Heart right ventricle (tissue), 16 donors: ENCODE measurements at regions not wholly inside any gene's neighbourhood (a gene's known extent, or its start where the extent isn't known, plus 50 kb on each side); places are given as distances from the start of the nearest gene placed in this dataset.

ENCODE experiments used
- ATAC-seq, 8 donors: fragments of 200-7000 bp; cut with Tn5 transposase; one replicate each; pipeline ENCODE4 v1.9.1; 2020; ENCODE audit warnings: mild to moderate bottlenecking in 8 of 8, moderate library complexity in 8 of 8, moderate number of reproducible peaks in 1 of 8
- DNase-seq, 2 donors: peaks; one replicate each; pipeline ENCODE4 v3.0.0-alpha.2; 2020
- H3K27ac ChIP-seq, 10 donors: fragments of 200-600 bp; sonication (generic) in 2 of 10; one replicate each; pipeline versions ENCODE4 v1.5.0 to v1.8.0; 2020 to 2022; ENCODE audit warnings: mild to moderate bottlenecking in 3 of 10
- H3K27me3 ChIP-seq, 7 donors: fragments of 200-600 bp; one replicate each; pipeline ENCODE4 v1.8.0; 2021 to 2022; ENCODE audit warnings: mild to moderate bottlenecking in 2 of 7
- H3K36me3 ChIP-seq, 9 donors: fragments of 200-600 bp; sonication (generic) in 1 of 9; one replicate each; pipeline versions ENCODE4 v1.5.0 to v1.8.0; 2020 to 2022; ENCODE audit warnings: mild to moderate bottlenecking in 2 of 9
- H3K4me1 ChIP-seq, 9 donors: fragments of 200-600 bp; sonication (generic) in 1 of 9; one replicate each; pipeline versions ENCODE4 v1.5.0 to v1.8.0; 2020 to 2022; ENCODE audit warnings: mild to moderate bottlenecking in 4 of 9
- H3K4me3 ChIP-seq, 10 donors: fragments of 200-600 bp; sonication (generic) in 2 of 10; one replicate each; pipeline versions ENCODE4 v1.5.0 to v1.8.0; 2020 to 2022; ENCODE audit warnings: mild to moderate bottlenecking in 7 of 10, moderate library complexity in 2 of 10
- H3K9me3 ChIP-seq, 11 donors: fragments of 200-600 bp in 10 of 11; sonication (generic) in 2 of 11; one replicate each; pipeline versions ENCODE4 v1.5.0 to v1.8.0; 2013 to 2022; ENCODE audit warnings: mild to moderate bottlenecking in 2 of 11, control low read depth in 1 of 11, moderate library complexity in 1 of 11
- WGBS, 2 donors: extraction: QIAGEN DNeasy Blood & Tissue Kit; methylation state at CpG; one replicate each; pipeline ENCODE4 v1.1.7; 2013; ENCODE audit warnings: inconsistent platforms in 1 of 2; 5-methylcytosine and 5-hydroxymethylcytosine counted together
- intact Hi-C, 10 donors: fragments of 100-400 bp; cut with DNase I; formaldehyde crosslinking; loops; one replicate each; pipeline versions ENCODE4 v1.11.1 to v1.14.2; 2022
- TF ChIP-seq, protein P1 (sequence below), 9 donors: fragments of 200-600 bp; sonication (generic) in 2 of 9; IDR thresholded peaks; one replicate each; pipeline versions ENCODE4 v1.5.0 to v1.8.0; 2021 to 2022; ENCODE audit warnings: antibody characterized with exemption in 9 of 9, mild to moderate bottlenecking in 5 of 9, moderate library complexity in 1 of 9
- donor health status: Arrhythmogenic right ventricular cardiomyopathy.
- donor health status: ischemic (EF 13 %, LVEDD 7.1; RV severe dilation, severe dysfunction).
- donor health status: healthy with polysubstance abuse.
- donor health status: DM: no; HTN: yes; CAD: no.
- donor health status: DM: no; HTN: no; CAD: no.
- donor health status: ischemic (EF 25% LVEDD 6.9; RV normal size, moderate dysfunction).
- donor health status: ischemic (EF 25% LVEDD 5.7; RV mildly dilated, moderate dysfunction).
- donor health status: healthy.
- donor health status: DM: yes; HTN: yes; CAD: no.
- donor health status: Ischemic cardiomyopathy.
- donor health status: ischemic (EF 35%, LVEDD 5.7; RV mildly dilated, moderate dysfunction).
- donor health status: nonischemic (EF 11% LVEDD 7.7; RV severe dilation, severe dysfunction).
- donor health status: DM: yes; HTN: yes; CAD: no.
- donor health status: PGD.
- donor health status: ischemic (EF 29% LVEDD 5.4; RV normal size, mild dysfunction).
- donor health status: nonischemic (EF 23%, LVEDD 6.1; RV moderate dilation, normal function).

DNA sequence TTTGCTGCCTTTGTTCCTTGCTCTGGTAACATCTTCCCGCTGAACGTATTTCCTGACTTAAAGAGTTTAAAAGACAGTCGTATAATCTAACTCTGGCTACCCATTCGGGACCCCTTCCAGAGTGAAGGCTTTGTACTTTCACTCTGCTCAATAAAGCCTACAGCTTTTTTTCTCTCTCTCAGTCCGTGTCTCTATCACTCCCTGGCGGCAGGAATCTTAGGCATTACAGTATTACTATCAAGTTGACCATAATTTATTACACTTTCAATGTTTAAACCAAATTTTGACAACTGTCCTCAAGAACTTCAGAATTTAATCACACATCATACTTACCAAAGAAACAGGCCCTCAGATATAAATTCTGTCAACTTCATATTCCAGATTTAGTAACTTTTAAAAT, 967.9 kb downstream of the FSCB start:
- ATAC-seq, result no peak
- Histone ChIP-seq H3K4me3 (peak overlapping the region in 1 of 10 donors; percentile 19), H3K4me1 (no peaks in the 10 kb centered on the region), H3K9me3 (peaks cover 0 to 8% (median 0%) of the 10 kb centered on the region in 11 donors), H3K27me3 (no peaks in the 10 kb centered on the region), H3K27ac (no peak overlapping the region), H3K36me3 (no peaks in the 10 kb centered on the region)
- WGBS, 2 donors, result 17 to 21% methylated on average over 6 of the region's 6 CpGs
- TF ChIP-seq, protein P1, sequence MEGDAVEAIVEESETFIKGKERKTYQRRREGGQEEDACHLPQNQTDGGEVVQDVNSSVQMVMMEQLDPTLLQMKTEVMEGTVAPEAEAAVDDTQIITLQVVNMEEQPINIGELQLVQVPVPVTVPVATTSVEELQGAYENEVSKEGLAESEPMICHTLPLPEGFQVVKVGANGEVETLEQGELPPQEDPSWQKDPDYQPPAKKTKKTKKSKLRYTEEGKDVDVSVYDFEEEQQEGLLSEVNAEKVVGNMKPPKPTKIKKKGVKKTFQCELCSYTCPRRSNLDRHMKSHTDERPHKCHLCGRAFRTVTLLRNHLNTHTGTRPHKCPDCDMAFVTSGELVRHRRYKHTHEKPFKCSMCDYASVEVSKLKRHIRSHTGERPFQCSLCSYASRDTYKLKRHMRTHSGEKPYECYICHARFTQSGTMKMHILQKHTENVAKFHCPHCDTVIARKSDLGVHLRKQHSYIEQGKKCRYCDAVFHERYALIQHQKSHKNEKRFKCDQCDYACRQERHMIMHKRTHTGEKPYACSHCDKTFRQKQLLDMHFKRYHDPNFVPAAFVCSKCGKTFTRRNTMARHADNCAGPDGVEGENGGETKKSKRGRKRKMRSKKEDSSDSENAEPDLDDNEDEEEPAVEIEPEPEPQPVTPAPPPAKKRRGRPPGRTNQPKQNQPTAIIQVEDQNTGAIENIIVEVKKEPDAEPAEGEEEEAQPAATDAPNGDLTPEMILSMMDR (IDR thresholded peaks at IDR 0.05), result peak in 8 of 9 donors; percentile 5 to 49 (median 36)
- DNase-seq, result no peak
- intact Hi-C loops, result no loop called here

DNA sequence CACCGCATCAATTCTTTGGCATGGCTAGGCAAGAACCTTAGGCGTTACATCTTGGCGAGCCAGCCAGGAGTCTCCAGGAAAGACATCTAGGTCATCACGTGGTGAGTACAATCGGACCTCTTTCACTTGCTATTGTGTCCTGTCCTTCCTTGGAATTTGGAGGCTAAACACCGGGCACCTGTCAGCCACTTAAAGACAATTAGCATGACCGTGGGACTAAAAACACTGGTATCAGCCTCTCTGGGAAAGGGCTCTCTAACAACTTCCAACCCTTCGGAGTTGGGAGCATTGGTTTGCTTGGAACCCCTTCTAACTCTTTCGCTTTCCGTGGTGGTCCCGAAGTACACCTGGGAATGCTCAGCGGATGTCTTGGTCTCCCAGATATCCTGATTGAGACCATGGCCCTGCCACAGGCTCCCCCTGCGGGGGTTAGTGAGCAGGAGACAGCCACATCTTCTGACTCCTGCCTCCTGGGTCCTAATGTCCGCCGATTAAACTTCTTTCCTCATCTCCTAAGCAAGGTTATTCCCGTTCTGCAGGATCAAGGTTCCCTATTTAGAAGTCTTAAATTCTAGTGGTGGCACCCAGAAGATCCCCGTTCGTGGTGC, 971.7 kb downstream of the FSCB start:
- 91% methylated on average over 18 of the region's 18 CpGs for WGBS, 2 donors
- intact Hi-C loops, result no loop called here
- DNase-seq (no peak), ATAC-seq (no peak)
- Histone ChIP-seq H3K27me3 (no peaks in the 10 kb centered on the region), H3K4me1 (no peaks in the 10 kb centered on the region), H3K36me3 (no peaks in the 10 kb centered on the region), H3K4me3 (no peak overlapping the region), H3K9me3 (peaks cover 0 to 14% (median 0%) of the 10 kb centered on the region in 11 donors), H3K27ac (no peak overlapping the region)
- TF ChIP-seq, protein P1 (IDR thresholded peaks at IDR 0.05), result no peak

DNA sequence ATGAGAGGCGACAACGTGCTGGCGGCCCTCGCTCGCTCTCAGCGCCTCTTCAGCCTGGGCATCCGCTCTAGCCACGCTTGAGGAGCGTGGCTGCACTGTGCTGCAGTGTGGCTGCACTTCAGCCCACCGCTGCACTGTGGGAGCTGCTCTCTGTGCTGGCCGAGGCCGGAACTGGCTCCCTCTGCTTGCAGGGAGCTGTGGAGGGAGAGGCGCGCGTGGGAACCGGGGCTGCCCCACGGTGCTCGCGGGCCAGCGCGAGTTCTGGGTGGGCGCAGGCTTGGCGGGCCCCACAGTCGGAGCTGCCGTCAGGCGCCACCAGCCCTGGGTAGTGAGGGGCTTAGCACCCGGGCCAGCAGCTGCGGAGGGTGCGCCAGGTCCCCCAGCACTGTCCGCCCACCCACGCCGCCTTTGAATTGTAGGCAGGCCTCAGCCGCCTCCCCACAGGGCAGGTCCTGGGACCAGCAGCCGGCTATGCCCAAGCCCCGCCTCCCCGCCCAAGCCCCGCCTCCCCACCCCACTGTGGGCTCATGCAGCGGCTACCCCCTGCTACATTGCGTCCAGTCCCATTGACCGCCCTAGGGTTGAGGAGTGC, 974.2 kb downstream of the FSCB start:
- DNase-seq, result no peak
- no peaks in the 10 kb centered on the region for H3K27me3 ChIP-seq
- no peak overlapping the region for H3K4me3 ChIP-seq
- H3K36me3 ChIP-seq, result no peaks in the 10 kb centered on the region
- no peak for ATAC-seq
- no peaks in the 10 kb centered on the region for H3K4me1 ChIP-seq
- peaks cover 0 to 14% (median 0%) of the 10 kb centered on the region in 11 donors for H3K9me3 ChIP-seq
- TF ChIP-seq, protein P1 (IDR thresholded peaks at IDR 0.05), result no peak
- no peak overlapping the region for H3K27ac ChIP-seq
- intact Hi-C loops, result no loop called here
- 93 to 96% methylated on average over 34 to 40 of the region's 40 CpGs for WGBS, 2 donors

DNA sequence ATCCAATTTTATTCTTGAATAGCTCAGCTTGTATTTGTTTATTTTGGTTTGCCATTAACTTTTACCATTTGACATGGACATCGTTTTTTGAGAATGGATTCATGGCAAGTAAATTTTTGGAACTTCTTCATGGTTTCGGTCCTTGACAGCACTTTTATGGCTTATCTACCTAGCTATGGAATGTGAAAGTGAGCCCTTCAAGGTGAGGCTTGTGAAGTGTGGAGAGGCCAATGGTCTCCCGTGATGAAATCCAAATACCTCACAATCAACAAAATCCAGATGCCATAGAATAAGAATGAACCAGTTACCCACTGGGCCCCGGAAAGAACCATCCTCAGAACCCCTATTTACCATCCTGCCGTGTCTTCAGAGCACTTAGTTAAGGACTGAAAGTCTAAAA, 978.8 kb downstream of the FSCB start:
- Histone ChIP-seq H3K4me1 (no peaks in the 10 kb centered on the region), H3K27me3 (no peaks in the 10 kb centered on the region), H3K9me3 (peaks cover 0 to 5% (median 0%) of the 10 kb centered on the region in 11 donors), H3K4me3 (no peak overlapping the region), H3K36me3 (no peaks in the 10 kb centered on the region), H3K27ac (no peak overlapping the region)
- 77 to 80% methylated on average over 5 of the region's 5 CpGs for WGBS, 2 donors
- DNase-seq (no peak), ATAC-seq (no peak)
- TF ChIP-seq, protein P1 (IDR thresholded peaks at IDR 0.05), result no peak
- intact Hi-C loops, result no loop called here
